HEK293T (cell line): ENCODE measurements at regions not wholly inside any gene's neighbourhood (a gene's known extent, or its start where the extent isn't known, plus 50 kb on each side); places are given as distances from the start of the nearest gene placed in this dataset.

Experiments used
- CTCF ChIA-PET: fragments of 350-600 bp; formaldehyde crosslinking; extraction: SDS; loops from one replicate; lab custom pipeline; 2021; ENCODE audit warnings: antibody characterized with exemption, inconsistent platforms; lab: Yijun Ruan, JAX
- POLR2A ChIA-PET: fragments of 350-600 bp; formaldehyde crosslinking; extraction: SDS; loops from one replicate; lab custom pipeline; 2020; ENCODE audit warnings: antibody characterized with exemption, inconsistent platforms; lab: Yijun Ruan, JAX
- DNase-seq: peaks from one replicate; pipeline ENCODE4 v3.0.0; 2012; ENCODE audit warnings: mixed read lengths; ENCODE audit errors: extremely low spot score
- ARNT ChIP-seq: fragments of 450-650 bp; IDR thresholded peaks from 2 replicates; pipeline ENCODE4 v1.6.1; 2017; ENCODE audit warnings: mild to moderate bottlenecking
- BHLHE40 ChIP-seq: fragments of 450-650 bp; IDR thresholded peaks from 2 replicates; pipeline ENCODE4 v1.6.1; 2016; ENCODE audit warnings: mild to moderate bottlenecking, moderate library complexity, borderline replicate concordance
- CTBP1 ChIP-seq: fragments of 450-650 bp; IDR thresholded peaks from 2 replicates; pipeline ENCODE4 v1.6.1; 2016; ENCODE audit warnings: borderline replicate concordance
- ELF4 ChIP-seq: fragments of 450-650 bp; IDR thresholded peaks from 2 replicates; pipeline ENCODE4 v1.6.1; 2017; ENCODE audit warnings: antibody characterized with exemption
- FOXA1 ChIP-seq: fragments of 450-650 bp; IDR thresholded peaks from 2 replicates; pipeline ENCODE4 v1.6.1; 2016; ENCODE audit warnings: mild to moderate bottlenecking
- FOXK2 ChIP-seq: fragments of 450-650 bp; IDR thresholded peaks from 2 replicates; pipeline ENCODE4 v1.6.1; 2016; ENCODE audit warnings: mild to moderate bottlenecking
- FOXM1 ChIP-seq: fragments of 450-650 bp; IDR thresholded peaks from 2 replicates; pipeline ENCODE4 v1.6.1; 2017; ENCODE audit warnings: mild to moderate bottlenecking, borderline replicate concordance
- HDGF ChIP-seq: fragments of 450-650 bp; IDR thresholded peaks from 2 replicates; pipeline ENCODE4 v1.6.1; 2017; ENCODE audit warnings: antibody characterized with exemption, borderline replicate concordance
- L3MBTL2 ChIP-seq: fragments of 450-650 bp; conservative IDR thresholded peaks from 2 replicates; pipeline ENCODE4 v1.6.1; 2016; ENCODE audit warnings: mild to moderate bottlenecking
- LEF1 ChIP-seq: fragments of 450-650 bp; IDR thresholded peaks from 2 replicates; pipeline ENCODE4 v1.6.1; 2017; ENCODE audit warnings: mild to moderate bottlenecking, borderline replicate concordance
- NFRKB ChIP-seq: fragments of 450-650 bp; IDR thresholded peaks from 2 replicates; pipeline ENCODE4 v1.6.1; 2016; ENCODE audit warnings: mild to moderate bottlenecking, moderate library complexity
- PKNOX1 ChIP-seq: fragments of 450-650 bp; IDR thresholded peaks from 2 replicates; pipeline ENCODE4 v1.6.1; 2016
- SP1 ChIP-seq: fragments of 450-650 bp; IDR thresholded peaks from 2 replicates; pipeline ENCODE4 v1.6.1; 2017
- SUZ12 ChIP-seq: fragments of 450-650 bp; IDR thresholded peaks from 2 replicates; pipeline ENCODE4 v1.6.1; 2016; ENCODE audit warnings: mild to moderate bottlenecking
- TARDBP ChIP-seq: fragments of 450-650 bp; IDR thresholded peaks from 2 replicates; pipeline ENCODE4 v1.6.1; 2016
- ZNF384 ChIP-seq: fragments of 450-650 bp; IDR thresholded peaks from 2 replicates; pipeline ENCODE4 v1.6.1; 2016

- peak; percentile 49 for DNase-seq
- POLR2A ChIA-PET: no interaction called here
- CTCF ChIA-PET: interaction anchor here (0.6 kb wide), 3 partner anchors 59 to 576 kb away, joined by 3 to 4 read pairs (median 4); no protein-coding TSS in a partner anchor
- TF ChIP-seq FOXM1 (no peak), NFRKB (no peak), SP1 (no peak), FOXA1 (no peak), ARNT (no peak), L3MBTL2 (no peak), ZNF384 (peak; percentile 79), PKNOX1 (no peak)
Measured at GRCh38 chr10:21171197-21171935, 274.3 kb upstream of the NEBL start.

- no peak for TF ChIP-seq LEF1
- TF ChIP-seq ELF4: no peak
- no peak for TF ChIP-seq FOXK2
- no peak for TF ChIP-seq ARNT
- no peak for TF ChIP-seq SUZ12
- TF ChIP-seq TARDBP: no peak
- TF ChIP-seq CTBP1: no peak
- no peak for TF ChIP-seq BHLHE40
- no peak for TF ChIP-seq FOXM1
- ChIA-PET CTCF (no interaction called here), POLR2A (no interaction called here)
- DNase-seq: no peak
Measured at GRCh38 chr10:21170216-21170615, 273.1 kb upstream of the NEBL start.

- CTCF ChIA-PET: no interaction called here
- POLR2A ChIA-PET: interaction anchor here (0.6 kb wide), 1 partner anchor 356 kb away, joined by 3 read pairs; the partner anchor contains the start of gene SKIDA1
- DNase-seq: peak; percentile 15
- TF ChIP-seq PKNOX1: peak; percentile 93
- no peak for TF ChIP-seq CTBP1
Measured at GRCh38 chr10:21169271-21169670, 272.2 kb upstream of the NEBL start.

- POLR2A ChIA-PET: no interaction called here
- CTCF ChIA-PET: interaction anchor here (0.6 kb wide), 1 partner anchor 90 kb away, joined by 4 read pairs; no protein-coding TSS in a partner anchor
- no peak for TF ChIP-seq SP1
- TF ChIP-seq L3MBTL2: no peak
- TF ChIP-seq ELF4: no peak
- DNase-seq: no peak
Measured at GRCh38 chr10:21167288-21168010, 270.3 kb upstream of the NEBL start.

- no peak for TF ChIP-seq SUZ12
- CTCF ChIA-PET: no interaction called here
- POLR2A ChIA-PET: no interaction called here
- peak; percentile 40 for DNase-seq
Measured at GRCh38 chr10:21166557-21167287, 269.6 kb upstream of the NEBL start.

- TF ChIP-seq FOXK2: no peak
- TF ChIP-seq FOXM1: no peak
- no peak for TF ChIP-seq SP1
- no peak for TF ChIP-seq HDGF
- TF ChIP-seq TARDBP: no peak
- TF ChIP-seq PKNOX1: no peak
- TF ChIP-seq L3MBTL2: no peak
- no peak for TF ChIP-seq SUZ12
- no peak for TF ChIP-seq LEF1
- no peak for TF ChIP-seq ELF4
- no peak for TF ChIP-seq FOXA1
- no peak for TF ChIP-seq CTBP1
- DNase-seq: no peak
- POLR2A ChIA-PET: no interaction called here
- CTCF ChIA-PET: no interaction called here
Measured at GRCh38 chr10:21165489-21165888, 268.4 kb upstream of the NEBL start.
